AG10803 (cell line): ENCODE measurements at regions not wholly inside any gene's neighbourhood (a gene's known extent, or its start where the extent isn't known, plus 50 kb on each side); places are given as distances from the start of the nearest gene placed in this dataset.

Experiments used
- DNase-seq: peaks from one replicate; pipeline ENCODE4 v3.0.0; 2010; ENCODE audit warnings: low read depth
- H3K4me3 ChIP-seq: 2 replicates; pipeline ENCODE4 v1.5.1; 2011; ENCODE audit warnings: mild to moderate bottlenecking, low read length, control low read depth
- TF ChIP-seq, protein P1 (sequence below): conservative IDR thresholded peaks from 2 replicates; pipeline ENCODE4 v1.5.1; 2011; ENCODE audit warnings: mild to moderate bottlenecking, low read length, control low read depth, inconsistent platforms

DNA sequence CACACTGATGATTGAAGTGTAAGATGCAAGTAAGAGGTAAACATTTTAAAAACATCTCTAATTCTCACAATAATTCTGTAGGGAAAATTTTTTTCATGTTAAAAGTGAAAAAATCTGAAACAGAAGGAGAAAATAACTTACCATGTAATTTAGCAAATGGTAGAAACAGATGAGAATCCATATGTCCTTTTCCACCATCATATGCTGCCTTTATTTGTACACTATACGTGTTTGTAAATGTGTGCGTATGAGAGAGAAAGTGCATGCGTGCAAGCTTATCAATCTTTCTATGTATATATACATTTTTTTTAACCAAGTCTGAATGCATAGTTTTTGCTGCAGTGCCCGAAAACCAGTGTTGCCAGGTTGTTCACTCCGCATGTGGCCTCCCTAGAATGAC lies 186.7 kb downstream of the IZUMO3 start:
- TF ChIP-seq, protein P1, sequence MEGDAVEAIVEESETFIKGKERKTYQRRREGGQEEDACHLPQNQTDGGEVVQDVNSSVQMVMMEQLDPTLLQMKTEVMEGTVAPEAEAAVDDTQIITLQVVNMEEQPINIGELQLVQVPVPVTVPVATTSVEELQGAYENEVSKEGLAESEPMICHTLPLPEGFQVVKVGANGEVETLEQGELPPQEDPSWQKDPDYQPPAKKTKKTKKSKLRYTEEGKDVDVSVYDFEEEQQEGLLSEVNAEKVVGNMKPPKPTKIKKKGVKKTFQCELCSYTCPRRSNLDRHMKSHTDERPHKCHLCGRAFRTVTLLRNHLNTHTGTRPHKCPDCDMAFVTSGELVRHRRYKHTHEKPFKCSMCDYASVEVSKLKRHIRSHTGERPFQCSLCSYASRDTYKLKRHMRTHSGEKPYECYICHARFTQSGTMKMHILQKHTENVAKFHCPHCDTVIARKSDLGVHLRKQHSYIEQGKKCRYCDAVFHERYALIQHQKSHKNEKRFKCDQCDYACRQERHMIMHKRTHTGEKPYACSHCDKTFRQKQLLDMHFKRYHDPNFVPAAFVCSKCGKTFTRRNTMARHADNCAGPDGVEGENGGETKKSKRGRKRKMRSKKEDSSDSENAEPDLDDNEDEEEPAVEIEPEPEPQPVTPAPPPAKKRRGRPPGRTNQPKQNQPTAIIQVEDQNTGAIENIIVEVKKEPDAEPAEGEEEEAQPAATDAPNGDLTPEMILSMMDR: no peak
- no peak for DNase-seq
- H3K4me3 ChIP-seq: no peak overlapping the region

DNA sequence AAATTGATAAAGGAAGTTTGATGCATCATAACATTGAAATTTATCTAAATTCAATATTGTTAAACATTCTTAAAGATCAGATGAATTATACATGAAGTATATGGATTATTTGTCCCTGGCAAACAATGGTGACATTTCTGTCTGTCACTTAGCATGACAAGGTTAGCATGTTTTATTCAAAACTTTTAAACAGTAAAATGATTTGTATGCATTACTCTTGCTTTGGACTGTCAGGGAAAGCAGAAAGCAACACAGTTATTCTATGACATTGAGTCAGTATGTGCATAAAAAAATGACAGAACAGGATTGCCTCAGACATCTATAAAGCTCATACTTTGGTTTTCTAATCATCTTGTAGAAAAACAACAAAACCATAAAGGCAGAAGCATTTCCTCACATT lies 193.7 kb downstream of the IZUMO3 start:
- H3K4me3 ChIP-seq: no peak overlapping the region
- TF ChIP-seq, protein P1: no peak
- no peak for DNase-seq

DNA sequence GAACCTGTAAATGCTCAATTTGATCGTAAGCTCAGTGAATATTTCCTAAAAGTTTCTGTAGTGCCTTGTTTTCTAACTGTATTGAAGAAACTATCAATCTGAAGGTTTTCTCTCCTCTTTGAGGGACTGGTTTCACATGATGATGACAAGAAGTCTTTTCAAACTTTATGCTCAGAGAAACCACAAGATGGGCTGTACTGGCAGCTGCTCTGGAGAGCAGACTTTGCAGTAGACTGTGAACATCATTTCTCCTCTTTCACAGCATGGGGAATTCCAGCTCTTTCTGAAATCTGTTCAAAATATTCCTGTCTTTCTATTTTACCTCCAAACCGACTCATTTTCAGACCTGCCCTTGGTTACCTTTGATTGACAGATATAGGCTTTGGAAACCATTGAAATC lies 194.4 kb downstream of the IZUMO3 start:
- H3K4me3 ChIP-seq: no peak overlapping the region

DNA sequence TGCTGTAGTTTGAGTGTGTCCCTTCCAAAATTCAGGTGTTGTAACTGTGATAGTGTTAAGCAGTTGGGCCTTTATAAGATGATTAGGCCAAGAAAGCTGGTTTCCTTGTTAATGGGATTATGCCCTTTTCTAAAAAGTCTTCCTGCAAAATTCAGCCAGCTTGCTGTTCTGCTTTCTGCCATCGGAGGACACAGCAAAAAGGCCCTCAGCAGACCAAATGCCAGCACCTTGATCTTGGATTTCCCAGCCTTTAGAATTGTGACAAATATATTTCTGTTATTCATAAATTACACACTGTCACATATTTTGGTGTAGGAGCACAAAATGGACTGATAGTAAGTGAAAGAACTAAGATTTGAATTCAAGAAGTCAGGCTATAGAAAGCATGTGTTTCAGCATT lies 203.2 kb downstream of the IZUMO3 start:
- TF ChIP-seq, protein P1: no peak
- no peak for DNase-seq
- H3K4me3 ChIP-seq: no peak overlapping the region

More for the DNA sequence above, 194.4 kb downstream of the IZUMO3 start:
- no peak for DNase-seq
- TF ChIP-seq, protein P1: no peak

DNA sequence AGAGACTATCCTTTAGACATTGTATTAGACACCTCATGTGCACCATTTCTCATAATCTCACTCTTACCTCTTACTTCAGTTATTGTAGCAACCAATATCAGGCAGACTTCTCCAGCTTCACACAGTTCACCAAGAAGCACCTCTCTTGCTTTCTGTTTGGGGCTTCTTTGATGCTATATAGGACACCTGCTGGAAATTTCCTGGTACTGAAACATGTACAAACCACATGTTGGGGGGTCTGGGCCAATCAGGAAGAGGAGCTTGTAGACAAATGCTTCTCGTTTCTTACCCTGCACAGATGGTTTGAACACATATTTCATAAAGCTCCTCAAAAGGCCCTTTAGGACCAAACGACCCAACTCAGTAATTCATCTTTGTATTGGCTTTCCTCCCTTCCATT lies 212.1 kb downstream of the IZUMO3 start:
- no peak overlapping the region for H3K4me3 ChIP-seq
- TF ChIP-seq, protein P1: no peak
- no peak for DNase-seq

DNA sequence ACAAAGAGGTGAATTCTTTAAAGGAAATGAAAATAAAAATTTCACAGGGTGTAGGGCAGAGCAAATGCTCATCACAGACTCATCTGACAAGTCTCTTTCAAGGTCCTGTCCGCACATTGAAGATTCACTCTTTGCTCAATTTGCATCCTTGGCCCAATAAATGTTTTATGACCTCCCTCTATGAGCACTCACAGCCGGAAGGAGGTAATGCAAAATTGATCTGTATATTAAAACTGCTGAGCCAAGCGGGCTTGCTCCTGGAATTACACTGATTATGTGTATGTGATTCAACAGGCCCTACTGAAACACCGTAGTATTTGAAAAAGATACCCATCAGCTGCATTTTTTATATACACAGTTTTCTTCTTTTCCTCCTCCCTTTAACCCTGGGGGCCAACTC lies 246.8 kb downstream of the IZUMO3 start:
- no peak overlapping the region for H3K4me3 ChIP-seq
- TF ChIP-seq, protein P1: no peak
- no peak for DNase-seq

DNA sequence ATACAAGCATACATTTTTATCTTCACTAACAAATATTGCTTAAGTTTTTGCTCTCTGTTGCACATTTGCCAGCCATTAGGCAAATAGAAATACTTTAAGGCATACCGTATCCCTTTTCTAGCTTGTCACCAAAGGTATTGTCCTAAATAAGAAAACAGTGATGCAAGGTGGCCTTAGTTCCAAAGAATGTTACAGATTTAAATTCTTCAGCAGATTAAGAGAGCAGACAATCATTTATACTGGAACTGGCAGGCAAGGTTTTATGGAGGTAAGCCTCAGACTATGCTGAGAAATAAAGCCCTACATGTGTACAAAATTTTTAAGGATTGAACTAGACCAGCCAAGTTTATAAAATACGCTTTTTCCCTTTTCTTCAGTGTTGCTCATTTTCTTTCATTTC lies 247.8 kb downstream of the IZUMO3 start:
- DNase-seq: no peak
- no peak overlapping the region for H3K4me3 ChIP-seq
- TF ChIP-seq, protein P1: no peak
